Activated CD8-positive, alpha-beta T cell treated with anti-CD3 and anti-CD28 coated beads, Interleukin-2, amount 10 ng/mL, durations not matched to agents 7 days and 5 days (primary cell): ENCODE measurements at regions not wholly inside any gene's neighbourhood (a gene's known extent, or its start where the extent isn't known, plus 50 kb on each side); places are given as distances from the start of the nearest gene placed in this dataset.

ENCODE experiments used
- ATAC-seq: fragments of 150-1000 bp; cut with Tn5 transposase; one replicate; pipeline ENCODE4 v1.10.0; 2021; ENCODE audit warnings: moderate library complexity
- CTCF ChIA-PET: fragments of 350-600 bp; sonication (Branson Sonifier 250); formaldehyde crosslinking; loops from one replicate; lab custom pipeline; 2021; ENCODE audit warnings: antibody characterized with exemption; lab: Charles Lee
- POLR2A ChIA-PET: fragments of 350-600 bp; sonication (Branson Sonifier 250); formaldehyde crosslinking; loops from one replicate; lab custom pipeline; 2021; ENCODE audit warnings: antibody characterized with exemption; lab: Charles Lee
- DNase-seq: peaks from one replicate; pipeline ENCODE4 v3.0.0-alpha.2; 2020
- H3K27ac Mint-ChIP-seq: one replicate; pipeline ENCODE4 v1.8.0; 2021; ENCODE audit warnings: mild to moderate bottlenecking, mixed read lengths
- H3K27me3 Mint-ChIP-seq: one replicate; pipeline ENCODE4 v1.8.0; 2021; ENCODE audit warnings: low read depth, mixed read lengths
- H3K36me3 Mint-ChIP-seq: one replicate; pipeline ENCODE4 v1.8.0; 2021; ENCODE audit warnings: low read depth, mixed read lengths
- H3K4me1 Mint-ChIP-seq: one replicate; pipeline ENCODE4 v1.8.0; 2021; ENCODE audit warnings: low read depth, mixed read lengths
- H3K4me3 Mint-ChIP-seq: one replicate; pipeline ENCODE4 v1.8.0; 2021; ENCODE audit warnings: mild to moderate bottlenecking, mixed read lengths
- H3K9me3 Mint-ChIP-seq: one replicate; pipeline ENCODE4 v1.8.0; 2022; ENCODE audit warnings: mixed read lengths; ENCODE audit not compliant: insufficient read depth

DNA sequence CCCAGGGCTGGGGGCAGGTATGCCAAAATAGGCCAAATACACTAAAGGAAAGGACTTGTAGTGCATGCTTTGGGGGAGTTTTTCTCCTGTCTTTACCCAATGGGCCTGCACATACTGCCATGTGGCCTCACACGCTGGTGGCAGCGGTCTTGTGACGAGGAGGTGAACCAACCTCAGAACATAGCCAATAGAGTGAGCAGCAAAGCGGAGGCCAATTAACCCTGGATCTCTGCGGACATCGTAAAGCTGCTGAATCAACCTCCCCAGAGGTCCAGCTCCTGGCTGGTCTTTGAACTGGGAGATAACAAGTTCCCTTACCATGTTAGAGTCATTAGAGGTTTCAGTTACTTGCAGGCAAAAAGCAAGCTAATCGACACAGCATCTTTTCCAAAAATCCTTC is 280.1 kb downstream of the PREX1 start:
- no peak overlapping the region for H3K4me3 Mint-ChIP-seq
- no peaks in the 10 kb centered on the region for H3K36me3 Mint-ChIP-seq
- ChIA-PET CTCF (no interaction called here), POLR2A (no interaction called here)
- H3K4me1 Mint-ChIP-seq = no peaks in the 10 kb centered on the region
- no peak overlapping the region for H3K27ac Mint-ChIP-seq
- ATAC-seq (no peak), DNase-seq (no peak)
- no peaks in the 10 kb centered on the region for H3K27me3 Mint-ChIP-seq
- H3K9me3 Mint-ChIP-seq = no peaks in the 10 kb centered on the region

GRCh38 chr20:48544402-48545339 is 283.1 kb downstream of the PREX1 start:
- Mint-ChIP-seq H3K27ac (no peak overlapping the region), H3K9me3 (no peaks in the 10 kb centered on the region), H3K36me3 (no peaks in the 10 kb centered on the region), H3K27me3 (no peaks in the 10 kb centered on the region), H3K4me3 (no peak overlapping the region), H3K4me1 (no peaks in the 10 kb centered on the region)
- DNase-seq = no peak
- ChIA-PET POLR2A (no interaction called here), CTCF (no interaction called here)
- ATAC-seq = no peak

DNA sequence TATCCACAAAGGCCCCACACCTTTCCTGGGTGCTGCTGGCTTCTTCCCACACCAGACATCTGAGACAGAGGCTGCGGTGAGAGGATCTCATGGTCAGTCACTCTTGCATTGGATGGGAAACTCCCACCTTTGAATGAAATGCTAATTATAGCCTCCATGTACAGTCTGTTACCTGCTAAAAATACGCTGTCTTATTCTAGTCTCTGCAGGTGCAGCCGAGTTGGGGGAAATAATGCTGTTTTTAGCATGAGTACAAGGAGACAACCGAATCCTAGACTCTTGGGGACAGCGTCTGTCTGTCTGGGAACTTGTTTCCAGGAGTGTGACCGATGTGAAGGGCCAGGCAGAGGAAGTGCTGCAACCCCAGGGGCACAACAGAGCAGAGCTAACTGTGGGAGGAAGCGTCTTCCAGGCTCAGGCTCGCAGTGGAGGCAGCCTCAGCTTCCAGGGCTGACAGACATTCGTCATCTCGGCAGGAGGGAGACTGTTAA is 286.2 kb downstream of the PREX1 start:
- no peak for ATAC-seq
- Mint-ChIP-seq H3K4me1 (no peaks in the 10 kb centered on the region), H3K27ac (no peak overlapping the region), H3K9me3 (no peaks in the 10 kb centered on the region), H3K27me3 (no peaks in the 10 kb centered on the region), H3K36me3 (no peaks in the 10 kb centered on the region), H3K4me3 (no peak overlapping the region)
- ChIA-PET CTCF (no interaction called here), POLR2A (no interaction called here)
- no peak for DNase-seq

DNA sequence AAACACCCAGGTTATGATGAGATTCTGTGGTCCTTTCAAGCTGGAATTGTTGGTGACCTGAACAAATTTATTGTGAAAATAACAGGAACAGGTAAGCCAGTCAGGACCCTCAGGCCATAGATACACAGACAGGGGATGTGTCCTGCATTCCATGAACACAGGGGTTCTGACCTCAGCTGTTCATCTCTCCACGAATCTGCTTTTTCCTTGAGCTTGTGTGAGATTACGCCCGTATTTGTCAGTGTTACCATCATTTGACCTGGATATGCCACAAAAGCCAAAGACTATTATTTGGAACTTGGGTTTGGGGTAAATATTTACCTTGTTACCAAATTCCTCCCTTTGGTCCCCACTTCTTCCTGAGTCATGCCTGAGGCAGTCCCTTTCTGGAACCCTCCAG is 288.9 kb downstream of the PREX1 start:
- ATAC-seq (no peak), DNase-seq (no peak)
- no peak overlapping the region for H3K4me3 Mint-ChIP-seq
- H3K4me1 Mint-ChIP-seq = no peaks in the 10 kb centered on the region
- H3K27ac Mint-ChIP-seq = no peak overlapping the region
- H3K9me3 Mint-ChIP-seq = no peaks in the 10 kb centered on the region
- H3K27me3 Mint-ChIP-seq = no peaks in the 10 kb centered on the region
- ChIA-PET POLR2A (no interaction called here), CTCF (no interaction called here)
- H3K36me3 Mint-ChIP-seq = no peaks in the 10 kb centered on the region

- no peak overlapping the region for H3K27ac Mint-ChIP-seq
- H3K27me3 Mint-ChIP-seq = no peaks in the 10 kb centered on the region
- CTCF ChIA-PET = no interaction called here
These were observed 289.6 kb downstream of the PREX1 start for GRCh38 chr20:48538058-48538825.

GRCh38 chr20:48536206-48536605 is 291.6 kb downstream of the PREX1 start:
- Mint-ChIP-seq H3K9me3 (no peaks in the 10 kb centered on the region), H3K36me3 (no peaks in the 10 kb centered on the region), H3K27me3 (no peaks in the 10 kb centered on the region), H3K4me1 (no peaks in the 10 kb centered on the region), H3K4me3 (no peak overlapping the region), H3K27ac (no peak overlapping the region)
- CTCF ChIA-PET = no interaction called here
- DNase-seq (no peak), ATAC-seq (no peak)
- POLR2A ChIA-PET = no interaction called here

More at GRCh38 chr20:48538058-48538825, 289.6 kb downstream of the PREX1 start:
- ATAC-seq = no peak
- DNase-seq = no peak
- POLR2A ChIA-PET = no interaction called here
- Mint-ChIP-seq H3K36me3 (no peaks in the 10 kb centered on the region), H3K4me3 (no peak overlapping the region), H3K4me1 (no peaks in the 10 kb centered on the region), H3K9me3 (no peaks in the 10 kb centered on the region)

GRCh38 chr20:48535556-48535955 is 292.2 kb downstream of the PREX1 start:
- H3K4me1 Mint-ChIP-seq = no peaks in the 10 kb centered on the region
- ChIA-PET POLR2A (no interaction called here), CTCF (no interaction called here)
- no peak for ATAC-seq
- no peak overlapping the region for H3K4me3 Mint-ChIP-seq
- H3K9me3 Mint-ChIP-seq = no peaks in the 10 kb centered on the region
- no peaks in the 10 kb centered on the region for H3K27me3 Mint-ChIP-seq
- H3K36me3 Mint-ChIP-seq = no peaks in the 10 kb centered on the region
- H3K27ac Mint-ChIP-seq = no peak overlapping the region
- DNase-seq = no peak

DNA sequence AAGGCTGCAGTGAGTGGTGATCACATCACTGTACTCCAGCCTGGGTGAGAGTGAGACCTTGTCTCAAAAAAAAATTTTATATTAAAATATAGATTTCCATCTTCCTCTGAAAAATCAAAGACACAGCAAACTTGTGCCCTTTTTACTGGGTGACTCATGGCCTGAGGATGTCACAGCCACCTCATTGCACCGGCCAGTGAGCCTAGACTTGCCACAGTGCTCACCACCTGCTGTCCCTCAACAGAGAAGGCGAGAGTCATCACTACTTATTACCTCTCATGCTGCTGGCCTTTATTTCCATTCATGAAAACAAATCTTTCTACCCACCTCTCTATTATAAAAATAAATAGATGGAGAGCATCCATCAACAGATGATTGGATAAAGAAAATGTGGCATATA is 295.8 kb downstream of the PREX1 start:
- Mint-ChIP-seq H3K27ac (no peak overlapping the region), H3K36me3 (no peaks in the 10 kb centered on the region), H3K4me1 (no peaks in the 10 kb centered on the region), H3K27me3 (no peaks in the 10 kb centered on the region), H3K9me3 (no peaks in the 10 kb centered on the region), H3K4me3 (no peak overlapping the region)
- DNase-seq (no peak), ATAC-seq (no peak)
- POLR2A ChIA-PET = no interaction called here
- CTCF ChIA-PET = no interaction called here

- POLR2A ChIA-PET = no interaction called here
- ATAC-seq = no peak
- H3K27ac Mint-ChIP-seq = no peak overlapping the region
These were observed 296.3 kb downstream of the PREX1 start for GRCh38 chr20:48531505-48531904.

GRCh38 chr20:48530957-48531356 is 296.8 kb downstream of the PREX1 start:
- Mint-ChIP-seq H3K4me3 (no peak overlapping the region), H3K27me3 (no peaks in the 10 kb centered on the region), H3K4me1 (no peaks in the 10 kb centered on the region), H3K27ac (no peak overlapping the region), H3K36me3 (no peaks in the 10 kb centered on the region), H3K9me3 (no peaks in the 10 kb centered on the region)
- CTCF ChIA-PET = no interaction called here
- POLR2A ChIA-PET = no interaction called here
- ATAC-seq (no peak), DNase-seq (no peak)

More at GRCh38 chr20:48531505-48531904, 296.3 kb downstream of the PREX1 start:
- Mint-ChIP-seq H3K36me3 (no peaks in the 10 kb centered on the region), H3K4me3 (no peak overlapping the region), H3K4me1 (no peaks in the 10 kb centered on the region), H3K27me3 (no peaks in the 10 kb centered on the region), H3K9me3 (no peaks in the 10 kb centered on the region)
- CTCF ChIA-PET = no interaction called here
- no peak for DNase-seq

- no peaks in the 10 kb centered on the region for H3K9me3 Mint-ChIP-seq
- ChIA-PET CTCF (no interaction called here), POLR2A (no interaction called here)
- H3K27me3 Mint-ChIP-seq = no peaks in the 10 kb centered on the region
- no peak overlapping the region for H3K4me3 Mint-ChIP-seq
- no peaks in the 10 kb centered on the region for H3K4me1 Mint-ChIP-seq
- H3K36me3 Mint-ChIP-seq = no peaks in the 10 kb centered on the region
- DNase-seq (no peak), ATAC-seq (no peak)
- no peak overlapping the region for H3K27ac Mint-ChIP-seq
These were observed 299.5 kb downstream of the PREX1 start for GRCh38 chr20:48528346-48528745.

- DNase-seq (no peak), ATAC-seq (no peak)
- Mint-ChIP-seq H3K27me3 (no peaks in the 10 kb centered on the region), H3K27ac (no peak overlapping the region), H3K9me3 (no peaks in the 10 kb centered on the region), H3K4me3 (no peak overlapping the region), H3K4me1 (no peaks in the 10 kb centered on the region), H3K36me3 (no peaks in the 10 kb centered on the region)
- POLR2A ChIA-PET = interaction anchor here (0.6 kb wide), 1 partner anchor 1113 kb away, joined by 3 read pairs; no protein-coding TSS in a partner anchor
- CTCF ChIA-PET = no interaction called here
These were observed 300.0 kb downstream of the PREX1 start for GRCh38 chr20:48527771-48528170.
